Panc1 (cell line): ENCODE measurements at regions not wholly inside any gene's neighbourhood (a gene's known extent, or its start where the extent isn't known, plus 50 kb on each side); places are given as distances from the start of the nearest gene placed in this dataset.

Experiments used
- POLR2AphosphoS5 ChIP-seq: IDR thresholded peaks from 2 replicates; pipeline ENCODE4 v1.6.1; 2012; ENCODE audit warnings: mild to moderate bottlenecking, low read depth, low read length, moderate library complexity
- SIN3A ChIP-seq: IDR thresholded peaks from 2 replicates; pipeline ENCODE4 v1.6.1; 2012; ENCODE audit warnings: low read depth, mild to moderate bottlenecking, low read length, moderate library complexity, borderline replicate concordance; ENCODE audit not compliant: insufficient read depth
- TCF7L2 ChIP-seq: IDR thresholded peaks from 2 replicates; pipeline ENCODE4 v1.6.1; 2011; ENCODE audit warnings: mild to moderate bottlenecking, low read depth, low read length, inconsistent platforms
- TF ChIP-seq, protein P1 (sequence below): fragments of 450-650 bp; IDR thresholded peaks from 2 replicates; pipeline ENCODE4 v1.5.1; 2017; ENCODE audit warnings: mild to moderate bottlenecking
- TF ChIP-seq, protein P2 (sequence below), 2 experiments: IDR thresholded peaks; 2 replicates each; pipeline ENCODE4 v1.6.1; 2011 to 2012; ENCODE audit warnings: low read depth in 2 of 2, control low read depth in 1 of 2, low read length in 1 of 2, mild to moderate bottlenecking in 1 of 2, moderate library complexity in 1 of 2; ENCODE audit not compliant: insufficient read depth in 1 of 2

DNA sequence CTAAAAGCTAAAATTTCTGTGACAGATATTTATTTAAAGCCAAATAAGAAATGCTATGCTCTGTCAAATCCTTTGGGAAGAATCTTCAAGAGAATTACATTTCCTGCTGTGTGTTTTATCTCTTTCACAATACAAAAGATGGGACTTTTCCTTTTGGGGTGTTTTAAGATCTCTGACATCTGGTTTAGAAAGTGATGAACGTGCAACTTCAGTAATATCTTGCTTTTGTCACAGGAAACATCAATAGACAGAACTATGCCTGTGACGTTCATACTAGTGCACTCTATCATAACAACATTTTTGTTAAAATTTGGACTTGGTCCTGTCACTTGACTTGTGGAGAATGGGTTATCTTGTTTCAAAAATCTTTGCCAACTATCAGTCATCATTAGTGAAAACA, 195.7 kb upstream of the KCNMB2 start:
- TF ChIP-seq, protein P1, sequence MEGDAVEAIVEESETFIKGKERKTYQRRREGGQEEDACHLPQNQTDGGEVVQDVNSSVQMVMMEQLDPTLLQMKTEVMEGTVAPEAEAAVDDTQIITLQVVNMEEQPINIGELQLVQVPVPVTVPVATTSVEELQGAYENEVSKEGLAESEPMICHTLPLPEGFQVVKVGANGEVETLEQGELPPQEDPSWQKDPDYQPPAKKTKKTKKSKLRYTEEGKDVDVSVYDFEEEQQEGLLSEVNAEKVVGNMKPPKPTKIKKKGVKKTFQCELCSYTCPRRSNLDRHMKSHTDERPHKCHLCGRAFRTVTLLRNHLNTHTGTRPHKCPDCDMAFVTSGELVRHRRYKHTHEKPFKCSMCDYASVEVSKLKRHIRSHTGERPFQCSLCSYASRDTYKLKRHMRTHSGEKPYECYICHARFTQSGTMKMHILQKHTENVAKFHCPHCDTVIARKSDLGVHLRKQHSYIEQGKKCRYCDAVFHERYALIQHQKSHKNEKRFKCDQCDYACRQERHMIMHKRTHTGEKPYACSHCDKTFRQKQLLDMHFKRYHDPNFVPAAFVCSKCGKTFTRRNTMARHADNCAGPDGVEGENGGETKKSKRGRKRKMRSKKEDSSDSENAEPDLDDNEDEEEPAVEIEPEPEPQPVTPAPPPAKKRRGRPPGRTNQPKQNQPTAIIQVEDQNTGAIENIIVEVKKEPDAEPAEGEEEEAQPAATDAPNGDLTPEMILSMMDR: no peak
- TF ChIP-seq TCF7L2: no peak
- TF ChIP-seq, protein P2, sequence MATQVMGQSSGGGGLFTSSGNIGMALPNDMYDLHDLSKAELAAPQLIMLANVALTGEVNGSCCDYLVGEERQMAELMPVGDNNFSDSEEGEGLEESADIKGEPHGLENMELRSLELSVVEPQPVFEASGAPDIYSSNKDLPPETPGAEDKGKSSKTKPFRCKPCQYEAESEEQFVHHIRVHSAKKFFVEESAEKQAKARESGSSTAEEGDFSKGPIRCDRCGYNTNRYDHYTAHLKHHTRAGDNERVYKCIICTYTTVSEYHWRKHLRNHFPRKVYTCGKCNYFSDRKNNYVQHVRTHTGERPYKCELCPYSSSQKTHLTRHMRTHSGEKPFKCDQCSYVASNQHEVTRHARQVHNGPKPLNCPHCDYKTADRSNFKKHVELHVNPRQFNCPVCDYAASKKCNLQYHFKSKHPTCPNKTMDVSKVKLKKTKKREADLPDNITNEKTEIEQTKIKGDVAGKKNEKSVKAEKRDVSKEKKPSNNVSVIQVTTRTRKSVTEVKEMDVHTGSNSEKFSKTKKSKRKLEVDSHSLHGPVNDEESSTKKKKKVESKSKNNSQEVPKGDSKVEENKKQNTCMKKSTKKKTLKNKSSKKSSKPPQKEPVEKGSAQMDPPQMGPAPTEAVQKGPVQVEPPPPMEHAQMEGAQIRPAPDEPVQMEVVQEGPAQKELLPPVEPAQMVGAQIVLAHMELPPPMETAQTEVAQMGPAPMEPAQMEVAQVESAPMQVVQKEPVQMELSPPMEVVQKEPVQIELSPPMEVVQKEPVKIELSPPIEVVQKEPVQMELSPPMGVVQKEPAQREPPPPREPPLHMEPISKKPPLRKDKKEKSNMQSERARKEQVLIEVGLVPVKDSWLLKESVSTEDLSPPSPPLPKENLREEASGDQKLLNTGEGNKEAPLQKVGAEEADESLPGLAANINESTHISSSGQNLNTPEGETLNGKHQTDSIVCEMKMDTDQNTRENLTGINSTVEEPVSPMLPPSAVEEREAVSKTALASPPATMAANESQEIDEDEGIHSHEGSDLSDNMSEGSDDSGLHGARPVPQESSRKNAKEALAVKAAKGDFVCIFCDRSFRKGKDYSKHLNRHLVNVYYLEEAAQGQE (IDR thresholded peaks at IDR 0.05; ENCODE audit: insufficient read depth in 1 of 2, low read depth in 2 of 2, low read length in 1 of 2): no peak
- TF ChIP-seq POLR2AphosphoS5: no peak
- TF ChIP-seq SIN3A: no peak
